ENCODE measurements at regions not wholly inside any gene's neighbourhood (a gene's known extent, or its start where the extent isn't known, plus 50 kb on each side); places are given as distances from the start of the nearest gene placed in this dataset.

DNA sequence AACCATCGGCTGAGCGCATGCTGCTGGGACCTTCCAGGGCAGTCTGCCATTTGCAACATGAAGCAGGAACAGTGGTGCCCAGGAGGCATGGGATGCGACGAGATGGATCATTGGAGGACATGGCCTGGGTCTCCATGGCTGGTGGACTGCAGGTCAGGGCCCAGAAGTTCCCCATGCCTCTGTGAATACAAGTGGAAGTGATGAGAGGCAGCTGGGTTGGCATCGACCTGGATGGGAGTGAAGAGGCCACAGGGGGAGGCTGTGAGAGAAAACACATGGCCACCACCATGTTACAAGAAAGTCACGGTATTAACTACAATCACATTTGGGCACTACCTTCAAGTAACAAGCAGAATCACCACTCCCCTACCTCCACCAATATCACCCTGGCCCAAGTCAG, 262.0 kb downstream of the FOXO1 start:
- no peaks in the 10 kb centered on the region; the same call in 1 of the 3 replicates for H3K9me3 ChIP-seq (replicated peaks; ENCODE audit: control insufficient read depth, insufficient read depth, low read length)
- intact Hi-C loops (cut with micrococcal nuclease; ENCODE audit: unreplicated experiment) (no loop called here), in situ Hi-C loops (cut with MboI) (no loop called here)
- POLR2A ChIA-PET, result no interaction called here
- SMC1A ChIA-PET (ENCODE audit: uncharacterized antibody, unreplicated experiment), result no interaction called here
- BruUV-seq (replicated peaks), result no TSS peak
- no peak overlapping the region for H3K4me3 ChIP-seq
- no peak overlapping the region for H2AFZ ChIP-seq (ENCODE audit: control insufficient read depth, low read depth, low read length)
- no peaks in the 10 kb centered on the region for H4K20me1 ChIP-seq (ENCODE audit: control insufficient read depth, insufficient read depth)
- CTCF ChIA-PET, result no interaction called here
- 78% methylated on average over 6 of the region's 6 CpGs for whole genome bisulfite sequencing (ENCODE audit: insufficient coverage, insufficient replicate concordance, low lambda C conversion rate, missing lambda C conversion rate)
- DNase-seq (ENCODE audit: low read depth, low spot score), result no peak
- no peaks in the 10 kb centered on the region; a peak in 1 of 4 replicates for H3K27me3 ChIP-seq (replicated peaks in 1 of 2; ENCODE audit: control insufficient read depth in 2 of 2, insufficient read depth in 2 of 2, low read length in 1 of 2)
- no peaks in the 10 kb centered on the region for H3K79me2 ChIP-seq (ENCODE audit: control insufficient read depth, insufficient read depth, low read length)
- H3K4me1 ChIP-seq (ENCODE audit: control insufficient read depth, insufficient read depth, low read length), result peaks cover 12% of the 10 kb centered on the region
- no peaks in the 10 kb centered on the region for H3K36me3 ChIP-seq (ENCODE audit: control insufficient read depth in 2 of 2, insufficient read depth in 2 of 2, low read length in 1 of 2)
- no peak for FAIRE-seq
- no peak overlapping the region for H3K9ac ChIP-seq (ENCODE audit: control insufficient read depth, insufficient read depth, low read length)
- H3K27ac ChIP-seq (ENCODE audit: control insufficient read depth, insufficient read depth), result no peak overlapping the region
- no peak overlapping the region for H3K4me2 ChIP-seq (ENCODE audit: control insufficient read depth, insufficient read depth)
- no peak for ATAC-seq
- RAD21 ChIA-PET (ENCODE audit: unreplicated experiment), result no interaction called here
- TF ChIP-seq, protein P1, sequence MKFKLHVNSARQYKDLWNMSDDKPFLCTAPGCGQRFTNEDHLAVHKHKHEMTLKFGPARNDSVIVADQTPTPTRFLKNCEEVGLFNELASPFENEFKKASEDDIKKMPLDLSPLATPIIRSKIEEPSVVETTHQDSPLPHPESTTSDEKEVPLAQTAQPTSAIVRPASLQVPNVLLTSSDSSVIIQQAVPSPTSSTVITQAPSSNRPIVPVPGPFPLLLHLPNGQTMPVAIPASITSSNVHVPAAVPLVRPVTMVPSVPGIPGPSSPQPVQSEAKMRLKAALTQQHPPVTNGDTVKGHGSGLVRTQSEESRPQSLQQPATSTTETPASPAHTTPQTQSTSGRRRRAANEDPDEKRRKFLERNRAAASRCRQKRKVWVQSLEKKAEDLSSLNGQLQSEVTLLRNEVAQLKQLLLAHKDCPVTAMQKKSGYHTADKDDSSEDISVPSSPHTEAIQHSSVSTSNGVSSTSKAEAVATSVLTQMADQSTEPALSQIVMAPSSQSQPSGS (IDR thresholded peaks at IDR 0.05; ENCODE audit: low read length), result no peak
- TF ChIP-seq, protein P2, sequence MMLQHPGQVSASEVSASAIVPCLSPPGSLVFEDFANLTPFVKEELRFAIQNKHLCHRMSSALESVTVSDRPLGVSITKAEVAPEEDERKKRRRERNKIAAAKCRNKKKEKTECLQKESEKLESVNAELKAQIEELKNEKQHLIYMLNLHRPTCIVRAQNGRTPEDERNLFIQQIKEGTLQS (IDR thresholded peaks at IDR 0.05; ENCODE audit: borderline replicate concordance, extremely low read depth, low read depth, low read length), result no peak
- TF ChIP-seq BRCA1 (IDR thresholded peaks at IDR 0.05; ENCODE audit: low read depth, low read length) (no peak), ZNF622 (IDR thresholded peaks at IDR 0.05) (no peak), BHLHE40 (IDR thresholded peaks at IDR 0.05; ENCODE audit: borderline replicate concordance in 1 of 2, low read depth in 2 of 2, low read length in 1 of 2) (no peak), YY1 (IDR thresholded peaks at IDR 0.05; ENCODE audit: low read depth, low read length) (no peak), SREBF2 (IDR thresholded peaks at IDR 0.05; ENCODE audit: low read length) (no peak), KAT2A (conservative IDR thresholded peaks at IDR 0.05; ENCODE audit: control insufficient read depth, low read depth, low read length) (no peak), ZSCAN29 (IDR thresholded peaks at IDR 0.05) (no peak), RFX5 (IDR thresholded peaks at IDR 0.05; ENCODE audit: low read depth, low read length) (no peak), MTA2 (IDR thresholded peaks at IDR 0.05; ENCODE audit: low read depth) (no peak), POLR2A (IDR thresholded peaks at IDR 0.05; ENCODE audit: low read depth, low read length) (no peak), NR2C2 (IDR thresholded peaks at IDR 0.05; ENCODE audit: borderline replicate concordance, control insufficient read depth, insufficient read length, low read depth) (no peak), NFXL1 (IDR thresholded peaks at IDR 0.05; ENCODE audit: borderline replicate concordance) (no peak)
- TF ChIP-seq, protein P3, sequence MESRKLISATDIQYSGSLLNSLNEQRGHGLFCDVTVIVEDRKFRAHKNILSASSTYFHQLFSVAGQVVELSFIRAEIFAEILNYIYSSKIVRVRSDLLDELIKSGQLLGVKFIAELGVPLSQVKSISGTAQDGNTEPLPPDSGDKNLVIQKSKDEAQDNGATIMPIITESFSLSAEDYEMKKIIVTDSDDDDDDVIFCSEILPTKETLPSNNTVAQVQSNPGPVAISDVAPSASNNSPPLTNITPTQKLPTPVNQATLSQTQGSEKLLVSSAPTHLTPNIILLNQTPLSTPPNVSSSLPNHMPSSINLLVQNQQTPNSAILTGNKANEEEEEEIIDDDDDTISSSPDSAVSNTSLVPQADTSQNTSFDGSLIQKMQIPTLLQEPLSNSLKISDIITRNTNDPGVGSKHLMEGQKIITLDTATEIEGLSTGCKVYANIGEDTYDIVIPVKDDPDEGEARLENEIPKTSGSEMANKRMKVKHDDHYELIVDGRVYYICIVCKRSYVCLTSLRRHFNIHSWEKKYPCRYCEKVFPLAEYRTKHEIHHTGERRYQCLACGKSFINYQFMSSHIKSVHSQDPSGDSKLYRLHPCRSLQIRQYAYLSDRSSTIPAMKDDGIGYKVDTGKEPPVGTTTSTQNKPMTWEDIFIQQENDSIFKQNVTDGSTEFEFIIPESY (IDR thresholded peaks at IDR 0.05), result no peak
- TF ChIP-seq, protein P4, sequence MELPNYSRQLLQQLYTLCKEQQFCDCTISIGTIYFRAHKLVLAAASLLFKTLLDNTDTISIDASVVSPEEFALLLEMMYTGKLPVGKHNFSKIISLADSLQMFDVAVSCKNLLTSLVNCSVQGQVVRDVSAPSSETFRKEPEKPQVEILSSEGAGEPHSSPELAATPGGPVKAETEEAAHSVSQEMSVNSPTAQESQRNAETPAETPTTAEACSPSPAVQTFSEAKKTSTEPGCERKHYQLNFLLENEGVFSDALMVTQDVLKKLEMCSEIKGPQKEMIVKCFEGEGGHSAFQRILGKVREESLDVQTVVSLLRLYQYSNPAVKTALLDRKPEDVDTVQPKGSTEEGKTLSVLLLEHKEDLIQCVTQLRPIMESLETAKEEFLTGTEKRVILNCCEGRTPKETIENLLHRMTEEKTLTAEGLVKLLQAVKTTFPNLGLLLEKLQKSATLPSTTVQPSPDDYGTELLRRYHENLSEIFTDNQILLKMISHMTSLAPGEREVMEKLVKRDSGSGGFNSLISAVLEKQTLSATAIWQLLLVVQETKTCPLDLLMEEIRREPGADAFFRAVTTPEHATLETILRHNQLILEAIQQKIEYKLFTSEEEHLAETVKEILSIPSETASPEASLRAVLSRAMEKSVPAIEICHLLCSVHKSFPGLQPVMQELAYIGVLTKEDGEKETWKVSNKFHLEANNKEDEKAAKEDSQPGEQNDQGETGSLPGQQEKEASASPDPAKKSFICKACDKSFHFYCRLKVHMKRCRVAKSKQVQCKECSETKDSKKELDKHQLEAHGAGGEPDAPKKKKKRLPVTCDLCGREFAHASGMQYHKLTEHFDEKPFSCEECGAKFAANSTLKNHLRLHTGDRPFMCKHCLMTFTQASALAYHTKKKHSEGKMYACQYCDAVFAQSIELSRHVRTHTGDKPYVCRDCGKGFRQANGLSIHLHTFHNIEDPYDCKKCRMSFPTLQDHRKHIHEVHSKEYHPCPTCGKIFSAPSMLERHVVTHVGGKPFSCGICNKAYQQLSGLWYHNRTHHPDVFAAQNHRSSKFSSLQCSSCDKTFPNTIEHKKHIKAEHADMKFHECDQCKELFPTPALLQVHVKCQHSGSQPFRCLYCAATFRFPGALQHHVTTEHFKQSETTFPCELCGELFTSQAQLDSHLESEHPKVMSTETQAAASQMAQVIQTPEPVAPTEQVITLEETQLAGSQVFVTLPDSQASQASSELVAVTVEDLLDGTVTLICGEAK (IDR thresholded peaks at IDR 0.05; ENCODE audit: borderline replicate concordance), result no peak
- TF ChIP-seq, protein P5, sequence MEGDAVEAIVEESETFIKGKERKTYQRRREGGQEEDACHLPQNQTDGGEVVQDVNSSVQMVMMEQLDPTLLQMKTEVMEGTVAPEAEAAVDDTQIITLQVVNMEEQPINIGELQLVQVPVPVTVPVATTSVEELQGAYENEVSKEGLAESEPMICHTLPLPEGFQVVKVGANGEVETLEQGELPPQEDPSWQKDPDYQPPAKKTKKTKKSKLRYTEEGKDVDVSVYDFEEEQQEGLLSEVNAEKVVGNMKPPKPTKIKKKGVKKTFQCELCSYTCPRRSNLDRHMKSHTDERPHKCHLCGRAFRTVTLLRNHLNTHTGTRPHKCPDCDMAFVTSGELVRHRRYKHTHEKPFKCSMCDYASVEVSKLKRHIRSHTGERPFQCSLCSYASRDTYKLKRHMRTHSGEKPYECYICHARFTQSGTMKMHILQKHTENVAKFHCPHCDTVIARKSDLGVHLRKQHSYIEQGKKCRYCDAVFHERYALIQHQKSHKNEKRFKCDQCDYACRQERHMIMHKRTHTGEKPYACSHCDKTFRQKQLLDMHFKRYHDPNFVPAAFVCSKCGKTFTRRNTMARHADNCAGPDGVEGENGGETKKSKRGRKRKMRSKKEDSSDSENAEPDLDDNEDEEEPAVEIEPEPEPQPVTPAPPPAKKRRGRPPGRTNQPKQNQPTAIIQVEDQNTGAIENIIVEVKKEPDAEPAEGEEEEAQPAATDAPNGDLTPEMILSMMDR (IDR thresholded peaks at IDR 0.05 in 2 of 3, conservative IDR thresholded peaks at IDR 0.05 in 1 of 3; ENCODE audit: control insufficient read depth in 2 of 3, extremely low read depth in 1 of 3, insufficient read depth in 1 of 3, low read depth in 3 of 3, low read length in 3 of 3), result no peak
